ENCODE measurements at regions not wholly inside any gene's neighbourhood (a gene's known extent, or its start where the extent isn't known, plus 50 kb on each side); places are given as distances from the start of the nearest gene placed in this dataset.

- Histone ChIP-seq H3K4me2 (ENCODE audit: insufficient read depth, insufficient read length, low read length) (no peak overlapping the region), H3K56ac (ENCODE audit: insufficient read length, low read depth, low read length) (no peak overlapping the region), H3K23me2 (ENCODE audit: insufficient read length, low read depth, low read length, poor library complexity, severe bottlenecking) (no peaks in the 10 kb centered on the region), H3K4me1 (ENCODE audit: insufficient read depth, low read length) (peaks cover 3% of the 10 kb centered on the region), H4K91ac (ENCODE audit: insufficient read length, low read depth, low read length) (no peak overlapping the region), H4K20me1 (ENCODE audit: control insufficient read depth, insufficient read depth, insufficient read length) (no peaks in the 10 kb centered on the region), H2BK12ac (ENCODE audit: insufficient read length, low read depth, low read length) (no peak overlapping the region), H3K79me2 (ENCODE audit: insufficient read depth, low read length) (no peaks in the 10 kb centered on the region), H3K14ac (ENCODE audit: insufficient read depth, low read length) (no peak overlapping the region), H2AK5ac (ENCODE audit: insufficient read length, low read length) (no peak overlapping the region), H3K79me1 (ENCODE audit: insufficient read depth, low read depth, low read length, poor library complexity, severe bottlenecking) (no peaks in the 10 kb centered on the region), H3K18ac (ENCODE audit: insufficient read length, low read depth, low read length) (no peak overlapping the region), H2BK120ac (ENCODE audit: low read depth, low read length, poor library complexity, severe bottlenecking) (no peak overlapping the region), H2BK15ac (ENCODE audit: low read depth, low read length) (no peak overlapping the region), H3K4ac (ENCODE audit: low read depth, low read length) (no peak overlapping the region), H3T11ph (ENCODE audit: low read length) (no peak overlapping the region), H2BK20ac (ENCODE audit: low read depth, low read length, poor library complexity, severe bottlenecking) (no peak overlapping the region), H2BK5ac (ENCODE audit: insufficient read length, low read length) (no peak overlapping the region), H2AFZ (ENCODE audit: low read length) (peak overlapping the region; percentile 46), H3K23ac (ENCODE audit: insufficient read length, low read depth, low read length) (no peak overlapping the region), H3K9me3 (ENCODE audit: control insufficient read depth, low read depth, low read length) (no peaks in the 10 kb centered on the region), H3K27ac (ENCODE audit: insufficient read length, low read depth, low read length) (no peak overlapping the region), H3K9ac (ENCODE audit: extremely low read depth, insufficient read length, low read length) (no peak overlapping the region), H4K8ac (replicated peaks; ENCODE audit: insufficient read length, low read depth, low read length) (no peak overlapping the region), H3K27me3 (ENCODE audit: insufficient read depth, low read length) (no peaks in the 10 kb centered on the region), H4K5ac (ENCODE audit: insufficient read length, low read depth, low read length) (no peak overlapping the region)
- peaks cover 5% of the 10 kb centered on the region for H3K27me3 Mint-ChIP-seq (ENCODE audit: low read depth)
- H3K9me3 Mint-ChIP-seq = peaks cover 3% of the 10 kb centered on the region in 2 experiments; a peak in 3 of 5 replicates
- WGBS (ENCODE audit: extremely low coverage, insufficient read length, low lambda C conversion rate) = no CpG with 5 or more reads among the region's 5 CpGs
- peak overlapping the region; percentile 52 to 93 (median 73); a peak in 5 of 7 replicates for H3K27ac Mint-ChIP-seq
- H3K4me3 Mint-ChIP-seq = no peak overlapping the region
- H3K4me1 Mint-ChIP-seq = peaks cover 32 to 41% of the 10 kb centered on the region in 2 experiments
- no peak for TF ChIP-seq CTCF (conservative IDR thresholded peaks at IDR 0.05)
- DNase-seq = peak; percentile 52
- peaks cover 0 to 10% (median 0%) of the 10 kb centered on the region in 3 experiments; a peak in 3 of 7 replicates for H3K36me3 Mint-ChIP-seq (ENCODE audit: insufficient read depth in 1 of 3, low read depth in 3 of 3)
Measured at GRCh38 chr2:224221455-224221913, 180.4 kb downstream of the FAM124B start.

Data from H9 (cell line).